Neural cell (in vitro differentiated cells): ENCODE measurements at regions not wholly inside any gene's neighbourhood (a gene's known extent, or its start where the extent isn't known, plus 50 kb on each side); places are given as distances from the start of the nearest gene placed in this dataset.

Experiments used
- H2AFZ ChIP-seq: fragments of 200-600, 300-800 bp; sonication (generic), shearing (Covaris generic); 2 replicates; pipeline ENCODE4 v1.6.0; 2014; ENCODE audit warnings: low read depth, mild to moderate bottlenecking, antibody characterized with exemption, low read length, moderate library complexity
- H3F3A ChIP-seq: fragments of 200-600 bp; shearing (Covaris generic); 2 replicates; pipeline ENCODE4 v1.6.1; 2016; ENCODE audit warnings: mild to moderate bottlenecking, moderate library complexity, mixed read lengths, antibody characterized with exemption, low read length; ENCODE audit not compliant: insufficient read depth, poor library complexity, severe bottlenecking
- H3K27ac ChIP-seq: fragments of 200-600, 300-800 bp; sonication (generic), shearing (Covaris generic); 2 replicates; pipeline ENCODE4 v1.5.1; 2014; ENCODE audit warnings: mild to moderate bottlenecking, low read length, moderate library complexity
- H3K27me3 ChIP-seq: fragments of 300-800, 200-600 bp; sonication (generic), shearing (Covaris generic); 2 replicates; pipeline ENCODE4 v1.6.0; 2014; ENCODE audit warnings: mild to moderate bottlenecking, low read depth, low read length, moderate library complexity; ENCODE audit not compliant: insufficient read depth
- H3K36me3 ChIP-seq: fragments of 300-800, 200-600 bp; sonication (generic), shearing (Covaris generic); 2 replicates; pipeline ENCODE4 v1.5.1; 2014; ENCODE audit warnings: mild to moderate bottlenecking, antibody characterized with exemption, low read length, moderate library complexity; ENCODE audit not compliant: insufficient read depth
- H3K4me2 ChIP-seq: fragments of 300-800, 200-600 bp; sonication (generic), shearing (Covaris generic); 2 replicates; pipeline ENCODE4 v1.6.0; 2014; ENCODE audit warnings: mild to moderate bottlenecking, low read length
- H3K4me3 ChIP-seq: fragments of 300-800, 200-600 bp; sonication (generic), shearing (Covaris generic); 2 replicates; pipeline ENCODE4 v1.5.1; 2014; ENCODE audit warnings: mild to moderate bottlenecking, low read length, moderate library complexity
- H3K79me2 ChIP-seq: fragments of 200-600 bp; shearing (Covaris generic); replicated peaks from 2 replicates; pipeline ENCODE4 v1.6.0; 2014; ENCODE audit warnings: mild to moderate bottlenecking, low read length, moderate library complexity; ENCODE audit not compliant: insufficient read depth
- H3K9ac ChIP-seq: fragments of 300-800, 200-600 bp; sonication (generic), shearing (Covaris generic); 2 replicates; pipeline ENCODE4 v1.6.1; 2016; ENCODE audit warnings: mild to moderate bottlenecking, low read length, mixed read lengths
- H3K9me2 ChIP-seq: fragments of 200-600 bp; shearing (Covaris generic); 2 replicates; pipeline ENCODE4 v1.6.1; 2016; ENCODE audit warnings: mild to moderate bottlenecking, low read length, mixed read lengths; ENCODE audit not compliant: insufficient read depth
- H3K9me3 ChIP-seq: fragments of 200-600, 300-800 bp; sonication (generic), shearing (Covaris generic); 2 replicates; pipeline ENCODE4 v1.6.1; 2016; ENCODE audit warnings: mild to moderate bottlenecking, mixed run types, low read length, moderate library complexity, mixed read lengths
- H4K20me1 ChIP-seq: fragments of 200-600 bp; shearing (Covaris generic); 2 replicates; pipeline ENCODE4 v1.6.1; 2016; ENCODE audit warnings: mild to moderate bottlenecking, mixed run types; ENCODE audit not compliant: insufficient read depth
- CTCF ChIP-seq: fragments of 450-650 bp; IDR thresholded peaks from 2 replicates; pipeline ENCODE4 v1.5.1; 2014; ENCODE audit warnings: antibody characterized with exemption, mild to moderate bottlenecking, moderate library complexity; ENCODE audit not compliant: poor library complexity, severe bottlenecking
- EP300 ChIP-seq: fragments of 450-650 bp; conservative IDR thresholded peaks from 2 replicates; pipeline ENCODE4 v1.6.1; 2014; ENCODE audit warnings: antibody characterized with exemption, mild to moderate bottlenecking, moderate library complexity; ENCODE audit not compliant: poor library complexity, severe bottlenecking
- EZH2 ChIP-seq: fragments of 200-600, 300-800 bp; shearing (Covaris generic), sonication (generic); IDR thresholded peaks from 2 replicates; pipeline ENCODE4 v1.6.1; 2014; ENCODE audit warnings: antibody characterized with exemption, low read length, borderline replicate concordance, mild to moderate bottlenecking; ENCODE audit not compliant: insufficient read depth, poor library complexity, severe bottlenecking
- MXI1 ChIP-seq: fragments of 450-650 bp; conservative IDR thresholded peaks from 2 replicates; pipeline ENCODE4 v1.6.1; 2014; ENCODE audit warnings: antibody characterized with exemption, mild to moderate bottlenecking; ENCODE audit not compliant: poor library complexity, severe bottlenecking
- POLR2AphosphoS5 ChIP-seq: IDR thresholded peaks from 2 replicates; pipeline ENCODE4 v1.6.1; 2012
- RAD21 ChIP-seq: fragments of 450-650 bp; conservative IDR thresholded peaks from 2 replicates; pipeline ENCODE4 v1.6.1; 2014; ENCODE audit warnings: antibody characterized with exemption, mild to moderate bottlenecking, moderate library complexity
- SMC3 ChIP-seq: fragments of 450-650 bp; conservative IDR thresholded peaks from 2 replicates; pipeline ENCODE4 v1.6.1; 2014; ENCODE audit warnings: antibody characterized with exemption, mild to moderate bottlenecking, moderate library complexity; ENCODE audit not compliant: poor library complexity
- TAF1 ChIP-seq: IDR thresholded peaks from 2 replicates; pipeline ENCODE4 v1.6.1; 2012; ENCODE audit warnings: low read depth
- TF ChIP-seq, protein P1 (sequence below): IDR thresholded peaks from 2 replicates; pipeline ENCODE4 v1.6.1; 2012; ENCODE audit warnings: borderline replicate concordance

- Histone ChIP-seq H2AFZ (no peak overlapping the region), H3K4me2 (peak overlapping the region; percentile 5)
Measured at GRCh38 chr5:31062902-31063580, 130.4 kb upstream of the CDH6 start.

DNA sequence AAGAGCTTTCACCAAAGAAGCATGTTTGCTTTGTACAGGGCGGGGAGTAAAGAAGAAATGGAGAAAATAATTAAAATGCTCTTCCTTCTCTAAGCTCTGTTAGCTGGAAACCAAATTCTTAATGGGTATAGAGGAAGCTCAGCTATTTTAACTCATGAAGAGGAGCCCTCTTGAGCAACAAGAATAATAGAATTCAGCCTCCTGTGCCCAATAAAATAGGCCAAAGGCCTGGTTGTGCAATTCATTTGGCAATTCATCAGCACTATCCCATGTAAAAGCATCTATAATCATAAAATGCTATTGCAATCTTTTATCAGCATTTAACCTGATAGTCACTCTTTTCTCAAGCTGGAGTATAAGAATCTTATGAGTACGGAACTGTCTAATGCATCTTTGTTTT, 133.6 kb upstream of the CDH6 start:
- H3K79me2 ChIP-seq: no peaks in the 10 kb centered on the region
- TF ChIP-seq EP300: no peak
- TF ChIP-seq POLR2AphosphoS5: no peak
- no peak for TF ChIP-seq EZH2
- no peak for TF ChIP-seq MXI1
- TF ChIP-seq TAF1: no peak
- TF ChIP-seq, protein P1, sequence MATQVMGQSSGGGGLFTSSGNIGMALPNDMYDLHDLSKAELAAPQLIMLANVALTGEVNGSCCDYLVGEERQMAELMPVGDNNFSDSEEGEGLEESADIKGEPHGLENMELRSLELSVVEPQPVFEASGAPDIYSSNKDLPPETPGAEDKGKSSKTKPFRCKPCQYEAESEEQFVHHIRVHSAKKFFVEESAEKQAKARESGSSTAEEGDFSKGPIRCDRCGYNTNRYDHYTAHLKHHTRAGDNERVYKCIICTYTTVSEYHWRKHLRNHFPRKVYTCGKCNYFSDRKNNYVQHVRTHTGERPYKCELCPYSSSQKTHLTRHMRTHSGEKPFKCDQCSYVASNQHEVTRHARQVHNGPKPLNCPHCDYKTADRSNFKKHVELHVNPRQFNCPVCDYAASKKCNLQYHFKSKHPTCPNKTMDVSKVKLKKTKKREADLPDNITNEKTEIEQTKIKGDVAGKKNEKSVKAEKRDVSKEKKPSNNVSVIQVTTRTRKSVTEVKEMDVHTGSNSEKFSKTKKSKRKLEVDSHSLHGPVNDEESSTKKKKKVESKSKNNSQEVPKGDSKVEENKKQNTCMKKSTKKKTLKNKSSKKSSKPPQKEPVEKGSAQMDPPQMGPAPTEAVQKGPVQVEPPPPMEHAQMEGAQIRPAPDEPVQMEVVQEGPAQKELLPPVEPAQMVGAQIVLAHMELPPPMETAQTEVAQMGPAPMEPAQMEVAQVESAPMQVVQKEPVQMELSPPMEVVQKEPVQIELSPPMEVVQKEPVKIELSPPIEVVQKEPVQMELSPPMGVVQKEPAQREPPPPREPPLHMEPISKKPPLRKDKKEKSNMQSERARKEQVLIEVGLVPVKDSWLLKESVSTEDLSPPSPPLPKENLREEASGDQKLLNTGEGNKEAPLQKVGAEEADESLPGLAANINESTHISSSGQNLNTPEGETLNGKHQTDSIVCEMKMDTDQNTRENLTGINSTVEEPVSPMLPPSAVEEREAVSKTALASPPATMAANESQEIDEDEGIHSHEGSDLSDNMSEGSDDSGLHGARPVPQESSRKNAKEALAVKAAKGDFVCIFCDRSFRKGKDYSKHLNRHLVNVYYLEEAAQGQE: no peak
- no peak for TF ChIP-seq RAD21
- no peak for TF ChIP-seq SMC3
- TF ChIP-seq CTCF: no peak
- H3K9me3 ChIP-seq: no peaks in the 10 kb centered on the region
- no peaks in the 10 kb centered on the region for H4K20me1 ChIP-seq
- H3K27me3 ChIP-seq: no peaks in the 10 kb centered on the region
- H3F3A ChIP-seq: peaks cover 6% of the 10 kb centered on the region
- no peaks in the 10 kb centered on the region for H3K9me2 ChIP-seq
- H3K9ac ChIP-seq: no peak overlapping the region
- H3K4me2 ChIP-seq: no peak overlapping the region
- no peaks in the 10 kb centered on the region for H3K36me3 ChIP-seq
- H3K27ac ChIP-seq: no peak overlapping the region
- H2AFZ ChIP-seq: no peak overlapping the region
- H3K4me3 ChIP-seq: no peak overlapping the region

More at GRCh38 chr5:31062902-31063580, 130.4 kb upstream of the CDH6 start:
- no peaks in the 10 kb centered on the region for H3K79me2 ChIP-seq
- no peak overlapping the region for H3K4me3 ChIP-seq
- no peaks in the 10 kb centered on the region for H3K9me2 ChIP-seq
- H3K9ac ChIP-seq: no peak overlapping the region
- no peaks in the 10 kb centered on the region for H3K36me3 ChIP-seq
- H3F3A ChIP-seq: peaks cover 6% of the 10 kb centered on the region
- H3K9me3 ChIP-seq: no peaks in the 10 kb centered on the region
- no peaks in the 10 kb centered on the region for H4K20me1 ChIP-seq
- no peaks in the 10 kb centered on the region for H3K27me3 ChIP-seq
- peak overlapping the region; percentile 7 for H3K27ac ChIP-seq
- TF ChIP-seq, protein P1: peak; percentile 49
- TF ChIP-seq MXI1 (no peak), POLR2AphosphoS5 (peak; percentile 7), EP300 (peak; percentile 85), RAD21 (no peak)
